HG02885 (cell line): ENCODE measurements at regions not wholly inside any gene's neighbourhood (a gene's known extent, or its start where the extent isn't known, plus 50 kb on each side); places are given as distances from the start of the nearest gene placed in this dataset.
"Not testable (repeated sequence)": the region's sequence is repeated elsewhere in the genome, so short reads cannot be mapped to it uniquely, and the experiment has no call there.

Source experiments
- ATAC-seq: cut with Tn5 transposase; IDR thresholded peaks from one replicate; pipeline ENCODE4 v1.9.1; 2021; ENCODE audit warnings: mild to moderate bottlenecking; ENCODE audit not compliant: unreplicated experiment, poor library complexity

DNA sequence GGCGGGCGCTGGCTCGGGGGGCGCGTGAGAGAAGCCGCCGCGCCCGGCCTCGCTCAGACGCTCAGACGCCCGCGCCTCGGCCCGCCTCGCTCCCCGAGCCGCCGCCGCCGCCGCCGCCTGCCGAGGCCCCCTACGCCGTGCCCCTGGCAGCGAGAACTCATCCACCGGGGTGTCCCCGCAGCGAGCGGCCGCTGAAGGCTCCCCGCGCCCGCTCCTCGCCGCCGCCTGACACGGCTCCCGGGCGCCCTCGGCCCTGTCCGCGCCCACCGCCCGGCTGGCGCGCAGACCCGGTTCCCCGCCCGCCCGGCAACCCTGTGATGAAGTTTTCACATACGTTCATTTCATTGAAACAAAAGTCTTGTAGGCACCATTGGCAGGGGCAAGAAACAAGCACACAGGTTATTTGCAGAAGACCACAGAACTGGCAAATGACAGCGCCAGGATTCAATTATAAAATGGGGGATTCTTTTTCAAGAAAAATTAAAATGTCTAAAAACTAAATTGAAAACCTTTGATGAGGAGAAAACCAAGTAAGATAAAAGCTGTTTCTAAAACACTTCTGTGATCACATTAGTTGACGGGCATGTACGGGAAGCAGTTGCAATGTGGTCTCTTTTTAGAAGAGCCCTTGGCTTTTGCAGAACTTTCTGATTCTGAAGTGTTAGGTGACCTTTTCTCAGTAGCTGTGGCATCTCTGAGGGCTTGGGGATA is 50.5 kb upstream of the TUBA3D start:
- peak; percentile 45 for ATAC-seq

DNA sequence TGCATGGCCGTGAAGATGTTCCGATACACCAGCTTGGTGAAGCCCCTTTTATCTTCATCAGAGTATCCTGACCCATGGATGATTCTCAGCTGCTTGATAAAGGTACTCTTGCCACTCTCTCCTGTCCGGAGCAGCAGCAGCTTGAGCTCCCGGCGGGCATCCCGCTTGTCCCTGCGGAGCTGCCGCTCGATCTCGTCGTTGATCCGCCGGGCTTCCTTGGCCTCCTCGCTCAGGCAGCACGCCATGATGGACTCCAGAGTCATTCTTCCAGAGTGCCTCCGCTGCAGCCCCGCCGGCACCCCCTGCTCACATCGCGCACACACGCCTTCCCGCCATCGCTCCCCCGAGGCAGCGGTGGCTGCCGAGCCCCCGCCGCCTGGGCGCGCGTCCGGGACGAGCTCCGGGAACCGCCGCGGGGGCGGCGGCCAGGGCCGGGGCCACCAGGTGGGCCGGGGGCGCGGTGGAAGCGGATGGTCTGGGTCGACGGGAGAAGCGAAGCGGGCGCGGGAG is 51.3 kb upstream of the TUBA3D start:
- not testable (repeated sequence) for ATAC-seq

DNA sequence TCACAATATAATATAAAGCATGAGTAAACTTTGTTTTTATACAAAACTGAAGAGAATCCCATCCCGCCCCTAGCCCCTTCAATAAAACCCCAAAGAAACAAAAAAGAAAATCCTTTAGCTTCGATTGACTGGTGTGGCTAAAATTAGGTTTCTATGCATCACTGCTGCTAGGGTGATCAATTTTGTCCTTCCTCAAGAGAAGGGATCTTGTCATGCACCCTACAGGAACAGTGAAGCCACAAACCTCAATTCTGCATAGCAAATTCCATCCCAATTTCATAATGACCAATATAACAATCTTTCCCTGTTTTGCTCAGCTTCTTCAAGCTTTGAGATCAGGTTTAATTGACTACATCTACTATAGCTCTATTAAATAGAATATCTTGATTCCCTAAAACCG is 55.2 kb upstream of the TUBA3D start:
- ATAC-seq: not testable (repeated sequence)

DNA sequence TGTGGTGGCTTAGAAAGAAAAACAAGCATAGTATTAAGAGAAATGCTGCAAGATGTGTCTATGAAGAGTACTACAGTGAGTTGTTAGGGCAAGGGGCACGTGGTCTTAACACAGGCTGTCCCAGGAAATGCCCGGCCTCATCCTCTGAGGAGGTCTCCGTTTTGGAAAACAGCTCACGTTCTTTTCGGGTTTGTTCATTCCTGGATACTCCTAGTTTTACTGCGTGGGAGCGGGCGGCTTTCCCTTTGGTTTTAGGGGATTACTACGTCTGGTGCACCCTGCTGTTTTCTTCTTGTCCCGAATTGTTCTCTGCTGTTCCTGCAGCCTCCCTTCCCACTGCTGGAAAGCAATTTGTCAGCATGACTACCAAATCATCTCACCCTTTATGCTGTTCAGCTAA is 55.5 kb upstream of the RAB6D start:
- ATAC-seq: no peak

DNA sequence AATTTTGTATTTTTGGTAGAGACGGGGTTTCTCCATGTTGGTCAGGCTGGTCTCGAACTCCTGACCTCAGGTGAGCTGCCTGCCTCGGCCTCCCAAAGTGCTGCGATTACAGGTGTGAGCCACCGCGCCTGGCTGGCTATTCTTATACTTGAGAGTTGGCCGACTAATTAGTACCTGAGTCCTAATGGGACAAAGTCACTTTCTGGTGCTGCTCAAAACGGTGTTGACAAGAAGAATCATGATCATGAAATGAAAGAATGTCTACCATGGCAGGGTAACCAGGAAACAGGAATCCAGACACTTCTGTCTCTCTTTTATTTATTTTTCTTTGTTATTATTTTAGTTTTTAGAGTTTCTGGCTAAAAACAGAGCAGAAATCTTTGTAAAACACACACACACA is 54.7 kb upstream of the RAB6D start:
- ATAC-seq: no peak

DNA sequence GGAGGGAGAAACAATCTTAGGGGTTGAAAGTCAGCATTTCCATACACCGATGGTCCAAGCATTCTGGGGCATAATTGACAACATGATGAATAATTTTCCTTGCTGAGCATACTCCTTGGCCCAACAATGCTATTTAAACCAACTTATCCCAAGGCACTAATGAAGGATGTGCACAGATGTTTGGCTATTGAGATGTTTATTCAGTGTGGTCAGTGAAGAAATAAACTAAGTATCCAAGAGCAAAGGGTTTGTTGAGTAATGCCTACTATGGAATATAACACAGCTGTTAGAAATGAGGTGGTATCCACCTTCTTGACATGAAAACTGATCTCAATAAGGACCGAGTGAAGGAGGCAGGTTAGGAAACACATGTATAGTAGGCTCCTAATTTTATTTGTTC is 53.9 kb upstream of the RAB6D start:
- no peak for ATAC-seq

DNA sequence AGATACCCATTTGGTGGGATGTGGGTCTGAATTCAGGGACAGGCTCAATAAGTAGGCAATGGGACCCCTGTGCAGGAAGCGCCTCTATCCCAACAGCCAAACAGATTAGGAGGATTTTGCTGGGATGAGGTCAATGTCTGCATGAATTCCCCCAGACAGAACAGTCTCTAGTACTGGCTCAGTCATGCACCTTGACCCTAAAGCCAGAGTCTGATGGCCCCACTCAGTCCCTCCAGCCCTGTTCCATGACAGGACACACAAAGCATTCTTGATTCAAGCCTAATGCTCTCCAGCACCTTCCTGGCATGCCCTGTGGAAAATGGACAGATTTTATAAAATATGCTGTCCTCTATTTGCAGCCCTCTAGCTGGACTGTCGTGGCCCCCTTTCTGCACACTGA is 49.8 kb upstream of the RAB6D start:
- no peak for ATAC-seq
